ENCODE measurements at regions not wholly inside any gene's neighbourhood (a gene's known extent, or its start where the extent isn't known, plus 50 kb on each side); places are given as distances from the start of the nearest gene placed in this dataset.

DNA sequence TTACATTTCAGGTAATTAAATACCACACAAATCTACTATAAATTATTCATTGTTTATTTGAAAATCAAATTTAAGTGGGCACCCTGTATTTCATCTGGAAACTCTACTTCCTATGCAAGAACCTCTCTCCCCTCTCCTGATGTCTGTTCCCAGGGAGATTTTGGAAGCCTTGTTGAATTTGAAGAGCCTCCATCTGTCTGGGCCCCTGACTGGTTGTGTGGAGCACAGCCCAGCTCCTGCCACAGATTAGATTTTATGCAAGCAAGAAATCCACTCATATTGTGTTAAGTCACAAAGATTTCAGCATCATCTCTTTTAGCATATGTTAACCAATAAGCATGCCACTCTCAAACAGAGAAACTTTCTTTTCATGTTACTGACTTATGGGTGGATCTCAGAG, 451.2 kb downstream of the TFAP2B start:
- ATAC-seq: no peak
- TF ChIP-seq, protein P1, sequence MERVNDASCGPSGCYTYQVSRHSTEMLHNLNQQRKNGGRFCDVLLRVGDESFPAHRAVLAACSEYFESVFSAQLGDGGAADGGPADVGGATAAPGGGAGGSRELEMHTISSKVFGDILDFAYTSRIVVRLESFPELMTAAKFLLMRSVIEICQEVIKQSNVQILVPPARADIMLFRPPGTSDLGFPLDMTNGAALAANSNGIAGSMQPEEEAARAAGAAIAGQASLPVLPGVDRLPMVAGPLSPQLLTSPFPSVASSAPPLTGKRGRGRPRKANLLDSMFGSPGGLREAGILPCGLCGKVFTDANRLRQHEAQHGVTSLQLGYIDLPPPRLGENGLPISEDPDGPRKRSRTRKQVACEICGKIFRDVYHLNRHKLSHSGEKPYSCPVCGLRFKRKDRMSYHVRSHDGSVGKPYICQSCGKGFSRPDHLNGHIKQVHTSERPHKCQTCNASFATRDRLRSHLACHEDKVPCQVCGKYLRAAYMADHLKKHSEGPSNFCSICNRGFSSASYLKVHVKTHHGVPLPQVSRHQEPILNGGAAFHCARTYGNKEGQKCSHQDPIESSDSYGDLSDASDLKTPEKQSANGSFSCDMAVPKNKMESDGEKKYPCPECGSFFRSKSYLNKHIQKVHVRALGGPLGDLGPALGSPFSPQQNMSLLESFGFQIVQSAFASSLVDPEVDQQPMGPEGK (CRISPR knock-in tag; IDR thresholded peaks at IDR 0.05; ENCODE audit: borderline replicate concordance): no peak

GRCh38 chr6:51271615-51272014, 452.9 kb downstream of the TFAP2B start:
- no peak for TF ChIP-seq ZC3H10 (CRISPR knock-in tag; IDR thresholded peaks at IDR 0.05)
- TF ChIP-seq ESRRG (CRISPR knock-in tag; IDR thresholded peaks at IDR 0.05): no peak
- TF ChIP-seq PPARA (CRISPR knock-in tag; IDR thresholded peaks at IDR 0.05; ENCODE audit: borderline replicate concordance): no peak
- ATAC-seq: no peak

GRCh38 chr6:51273228-51273961, 454.7 kb downstream of the TFAP2B start:
- ATAC-seq: no peak
- TF ChIP-seq TSHZ2 (CRISPR knock-in tag; IDR thresholded peaks at IDR 0.05): no peak
- no peak for TF ChIP-seq OSR1 (CRISPR knock-in tag; IDR thresholded peaks at IDR 0.05)
- no peak for TF ChIP-seq ZNF8 (CRISPR knock-in tag; IDR thresholded peaks at IDR 0.05)
- no peak for TF ChIP-seq TCF4 (CRISPR knock-in tag; IDR thresholded peaks at IDR 0.05; ENCODE audit: borderline replicate concordance)
- TF ChIP-seq, protein P2, sequence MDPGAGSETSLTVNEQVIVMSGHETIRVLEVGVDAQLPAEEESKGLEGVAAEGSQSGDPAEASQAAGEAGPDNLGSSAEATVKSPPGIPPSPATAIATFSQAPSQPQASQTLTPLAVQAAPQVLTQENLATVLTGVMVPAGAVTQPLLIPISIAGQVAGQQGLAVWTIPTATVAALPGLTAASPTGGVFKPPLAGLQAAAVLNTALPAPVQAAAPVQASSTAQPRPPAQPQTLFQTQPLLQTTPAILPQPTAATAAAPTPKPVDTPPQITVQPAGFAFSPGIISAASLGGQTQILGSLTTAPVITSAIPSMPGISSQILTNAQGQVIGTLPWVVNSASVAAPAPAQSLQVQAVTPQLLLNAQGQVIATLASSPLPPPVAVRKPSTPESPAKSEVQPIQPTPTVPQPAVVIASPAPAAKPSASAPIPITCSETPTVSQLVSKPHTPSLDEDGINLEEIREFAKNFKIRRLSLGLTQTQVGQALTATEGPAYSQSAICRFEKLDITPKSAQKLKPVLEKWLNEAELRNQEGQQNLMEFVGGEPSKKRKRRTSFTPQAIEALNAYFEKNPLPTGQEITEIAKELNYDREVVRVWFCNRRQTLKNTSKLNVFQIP (CRISPR knock-in tag; IDR thresholded peaks at IDR 0.05; ENCODE audit: borderline replicate concordance, low read depth): no peak
- TF ChIP-seq TOX (CRISPR knock-in tag; IDR thresholded peaks at IDR 0.05; ENCODE audit: borderline replicate concordance): no peak
- no peak for TF ChIP-seq ZNF70 (CRISPR knock-in tag; IDR thresholded peaks at IDR 0.05)
- TF ChIP-seq CSRNP3 (CRISPR knock-in tag; IDR thresholded peaks at IDR 0.05): no peak
- TF ChIP-seq GLIS3 (CRISPR knock-in tag; IDR thresholded peaks at IDR 0.05): no peak
- TF ChIP-seq ZFP30 (CRISPR knock-in tag; IDR thresholded peaks at IDR 0.05): no peak
- no peak for TF ChIP-seq ZFP3 (CRISPR knock-in tag; IDR thresholded peaks at IDR 0.05)
- TF ChIP-seq SNAI2 (CRISPR knock-in tag; IDR thresholded peaks at IDR 0.05): no peak

DNA sequence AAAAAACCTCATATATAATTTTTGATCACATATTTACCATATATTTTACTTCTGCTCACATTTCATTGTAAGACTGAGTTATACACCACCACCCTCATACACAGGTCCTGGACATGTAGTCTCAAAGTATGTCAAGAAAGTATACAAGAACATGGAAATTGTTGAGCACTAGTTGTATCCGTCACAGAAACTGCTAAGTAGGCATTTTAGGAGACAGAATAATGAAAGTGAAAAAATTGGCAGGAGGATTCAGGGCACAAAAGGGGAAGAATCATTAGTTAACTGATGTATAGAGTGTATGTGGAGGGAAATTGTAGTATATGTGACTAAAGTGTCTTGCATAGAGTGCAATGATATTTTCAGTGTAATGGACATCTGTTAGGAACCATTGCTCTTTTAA, 458.8 kb downstream of the TFAP2B start:
- TF ChIP-seq ARNTL (CRISPR knock-in tag; IDR thresholded peaks at IDR 0.05; ENCODE audit: borderline replicate concordance, low read depth) (no peak), TSHZ2 (CRISPR knock-in tag; IDR thresholded peaks at IDR 0.05) (no peak), CSRNP3 (CRISPR knock-in tag; IDR thresholded peaks at IDR 0.05) (no peak), ESRRG (CRISPR knock-in tag; IDR thresholded peaks at IDR 0.05) (no peak)
- no peak for ATAC-seq

All from SK-N-SH treated with all-trans-retinoic acid at 6 μM for 48 hours (cell line).